ENCODE measurements at regions not wholly inside any gene's neighbourhood (a gene's known extent, or its start where the extent isn't known, plus 50 kb on each side); places are given as distances from the start of the nearest gene placed in this dataset.

- DNase-seq: no peak
Observed at GRCh38 chr22:22034469-22035132, 52.0 kb upstream of the TOP3B start.

DNA sequence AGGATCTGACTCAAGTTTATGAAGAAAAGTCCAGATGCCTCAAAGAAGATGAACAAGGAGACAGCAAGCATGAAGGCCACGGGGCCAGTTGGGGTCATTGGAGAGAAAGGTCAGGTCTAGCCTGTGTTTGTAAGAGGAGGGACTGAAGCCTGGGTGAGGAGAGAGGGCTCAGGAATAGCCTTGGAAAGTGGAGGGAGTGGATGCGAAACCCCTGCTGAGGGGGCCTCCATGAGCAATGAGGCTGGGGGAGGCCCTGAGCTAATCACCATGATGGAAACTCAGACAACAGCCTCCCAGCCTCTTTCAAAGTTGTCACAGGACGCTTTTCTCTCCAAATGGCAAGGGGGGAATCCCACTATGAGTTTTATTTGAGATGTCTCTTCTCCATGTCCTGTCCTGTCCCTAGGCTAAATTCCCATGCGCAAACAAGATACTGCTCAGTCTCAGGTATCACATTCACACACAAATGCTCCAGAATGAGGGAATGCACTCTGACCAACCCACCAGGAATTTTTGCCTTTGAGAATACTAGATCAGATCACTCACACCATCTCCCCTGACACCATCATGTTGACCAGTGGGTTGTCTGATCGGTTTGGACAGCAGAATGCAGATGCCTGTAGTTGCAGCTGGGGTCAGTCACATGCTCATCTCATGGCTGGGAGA, 51.3 kb upstream of the TOP3B start:
- no peak for DNase-seq

- no peak for DNase-seq
Observed at GRCh38 chr22:22032906-22033802, 50.6 kb upstream of the TOP3B start.

DNA sequence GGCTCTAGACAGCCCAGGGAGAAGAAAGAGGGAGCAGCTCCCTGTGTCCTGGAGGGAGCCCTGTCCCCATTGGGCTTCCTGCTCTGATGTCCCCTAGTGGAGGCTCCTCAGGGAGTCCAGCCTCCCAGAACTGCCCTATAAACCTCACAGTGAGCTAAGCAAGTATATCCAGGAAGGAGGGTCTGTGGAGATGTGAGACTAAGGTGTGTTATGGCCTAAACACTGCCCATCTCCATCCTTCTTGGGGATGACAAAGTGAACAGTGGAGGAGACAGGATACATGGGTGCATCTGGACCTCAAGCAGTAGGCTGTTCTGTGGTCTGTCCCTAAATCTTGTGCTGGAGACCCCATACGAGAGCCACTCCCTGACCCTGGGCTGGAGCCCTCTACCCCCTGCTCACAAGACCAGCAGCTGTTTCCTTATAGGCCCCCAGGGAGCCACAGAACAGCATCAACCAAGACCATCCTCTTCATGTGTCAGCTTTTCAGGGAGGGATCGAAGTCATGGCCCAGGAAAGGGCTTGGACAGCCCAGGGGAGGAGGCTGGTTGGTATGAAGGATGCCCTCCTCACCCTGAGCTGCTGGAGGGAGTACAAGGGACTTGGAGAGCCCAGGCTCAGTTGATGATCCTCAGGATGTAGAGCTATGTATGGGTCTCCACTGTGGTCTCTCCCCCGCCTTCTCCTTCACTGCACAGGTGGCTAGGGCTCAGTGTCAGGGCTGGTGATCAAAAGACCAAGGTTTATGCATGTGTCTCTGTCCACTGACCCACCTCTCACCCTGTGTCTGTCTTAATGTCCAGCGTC, 49.7 kb upstream of the TOP3B start:
- no peak for DNase-seq
